Tibial artery (tissue), 4 donors: ENCODE measurements at regions not wholly inside any gene's neighbourhood (a gene's known extent, or its start where the extent isn't known, plus 50 kb on each side); places are given as distances from the start of the nearest gene placed in this dataset.
"Not testable (repeated sequence)": the region's sequence is repeated elsewhere in the genome, so short reads cannot be mapped to it uniquely, and the experiment has no call there.

Experiments
- DNase-seq, 2 donors: peaks; one replicate each; pipeline ENCODE4 v3.0.0-alpha.2; 2019
- H3K27ac ChIP-seq, 2 donors: fragments of 200-600 bp; sonication (generic) in 1 of 2; 1 replicate in 1 of 2; 2 replicates in 1 of 2; pipeline ENCODE4 v1.5.1; 2018 to 2019; ENCODE audit warnings: mild to moderate bottlenecking in 1 of 2
- H3K27me3 ChIP-seq, 2 donors: fragments of 200-600 bp; sonication (generic) in 1 of 2; one replicate each; pipeline versions ENCODE4 v1.5.1 to v1.6.0; 2016 to 2019
- H3K36me3 ChIP-seq, 3 donors: fragments of 200-600 bp; sonication (generic) in 2 of 3; one replicate each; pipeline ENCODE4 v1.5.1; 2016 to 2019; ENCODE audit warnings: mild to moderate bottlenecking in 2 of 3
- H3K4me1 ChIP-seq, 4 donors: fragments of 200-600 bp; sonication (generic) in 2 of 4; 1 replicate in 3 of 4; 2 replicates in 1 of 4; pipeline ENCODE4 v1.5.1; 2016 to 2019
- H3K4me3 ChIP-seq, 2 donors: fragments of 200-600 bp; sonication (generic) in 1 of 2; 1 replicate in 1 of 2; 2 replicates in 1 of 2; pipeline ENCODE4 v1.5.1; 2018 to 2019; ENCODE audit warnings: mild to moderate bottlenecking in 2 of 2
- H3K9me3 ChIP-seq, 3 donors: fragments of 200-600 bp; sonication (generic) in 1 of 3; one replicate each; pipeline ENCODE4 v1.5.1; 2016 to 2019
- intact Hi-C: fragments of 100-400 bp; cut with DNase I; formaldehyde crosslinking; loops from one replicate; pipeline ENCODE4 v1.15.0; 2023; ENCODE audit warnings: low total_unique reads
- TF ChIP-seq, protein P1 (sequence below), 2 experiments: fragments of 200-600 bp in 1 of 2; fragments of 450-650 bp in 1 of 2; IDR thresholded peaks; one replicate each; pipeline ENCODE4 v1.5.1; 2017 to 2019; ENCODE audit warnings: antibody characterized with exemption in 2 of 2, mild to moderate bottlenecking in 1 of 2, moderate library complexity in 1 of 2

GRCh38 chr2:55804535-55804934 is 110.9 kb upstream of the PNPT1 start:
- intact Hi-C loops = no loop called here
- H3K27me3 ChIP-seq = no peaks in the 10 kb centered on the region
- no peak overlapping the region for H3K4me3 ChIP-seq
- no peaks in the 10 kb centered on the region for H3K36me3 ChIP-seq
- H3K9me3 ChIP-seq = no peaks in the 10 kb centered on the region
- no peak for DNase-seq
- peak overlapping the region; percentile 24 to 38 for H3K27ac ChIP-seq
- TF ChIP-seq, protein P1, sequence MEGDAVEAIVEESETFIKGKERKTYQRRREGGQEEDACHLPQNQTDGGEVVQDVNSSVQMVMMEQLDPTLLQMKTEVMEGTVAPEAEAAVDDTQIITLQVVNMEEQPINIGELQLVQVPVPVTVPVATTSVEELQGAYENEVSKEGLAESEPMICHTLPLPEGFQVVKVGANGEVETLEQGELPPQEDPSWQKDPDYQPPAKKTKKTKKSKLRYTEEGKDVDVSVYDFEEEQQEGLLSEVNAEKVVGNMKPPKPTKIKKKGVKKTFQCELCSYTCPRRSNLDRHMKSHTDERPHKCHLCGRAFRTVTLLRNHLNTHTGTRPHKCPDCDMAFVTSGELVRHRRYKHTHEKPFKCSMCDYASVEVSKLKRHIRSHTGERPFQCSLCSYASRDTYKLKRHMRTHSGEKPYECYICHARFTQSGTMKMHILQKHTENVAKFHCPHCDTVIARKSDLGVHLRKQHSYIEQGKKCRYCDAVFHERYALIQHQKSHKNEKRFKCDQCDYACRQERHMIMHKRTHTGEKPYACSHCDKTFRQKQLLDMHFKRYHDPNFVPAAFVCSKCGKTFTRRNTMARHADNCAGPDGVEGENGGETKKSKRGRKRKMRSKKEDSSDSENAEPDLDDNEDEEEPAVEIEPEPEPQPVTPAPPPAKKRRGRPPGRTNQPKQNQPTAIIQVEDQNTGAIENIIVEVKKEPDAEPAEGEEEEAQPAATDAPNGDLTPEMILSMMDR (IDR thresholded peaks at IDR 0.05) = no peak
- H3K4me1 ChIP-seq = peaks cover 0 to 46% (median 19%) of the 10 kb centered on the region in 4 donors

GRCh38 chr2:55802067-55802466 is 108.4 kb upstream of the PNPT1 start:
- no peaks in the 10 kb centered on the region for H3K9me3 ChIP-seq
- TF ChIP-seq, protein P1 (IDR thresholded peaks at IDR 0.05) = no peak
- H3K27me3 ChIP-seq = no peaks in the 10 kb centered on the region
- peaks cover 0 to 33% (median 15%) of the 10 kb centered on the region in 4 donors for H3K4me1 ChIP-seq
- no peak for DNase-seq
- no peak overlapping the region for H3K4me3 ChIP-seq
- H3K27ac ChIP-seq = no peak overlapping the region
- H3K36me3 ChIP-seq = no peaks in the 10 kb centered on the region
- intact Hi-C loops = no loop called here

- TF ChIP-seq, protein P1 (IDR thresholded peaks at IDR 0.05) = no peak
- intact Hi-C loops = no loop called here
- Histone ChIP-seq H3K27ac (no peak overlapping the region), H3K27me3 (no peaks in the 10 kb centered on the region), H3K4me3 (no peak overlapping the region), H3K36me3 (no peaks in the 10 kb centered on the region), H3K4me1 (peaks cover 0 to 31% (median 15%) of the 10 kb centered on the region in 4 donors), H3K9me3 (no peaks in the 10 kb centered on the region)
- no peak for DNase-seq
Measured at GRCh38 chr2:55801436-55801835, 107.8 kb upstream of the PNPT1 start.

- H3K36me3 ChIP-seq, H3K27ac ChIP-seq, intact Hi-C loops: not testable (repeated sequence)
Measured at GRCh38 chr2:55799624-55800023, 106.0 kb upstream of the PNPT1 start.

DNA sequence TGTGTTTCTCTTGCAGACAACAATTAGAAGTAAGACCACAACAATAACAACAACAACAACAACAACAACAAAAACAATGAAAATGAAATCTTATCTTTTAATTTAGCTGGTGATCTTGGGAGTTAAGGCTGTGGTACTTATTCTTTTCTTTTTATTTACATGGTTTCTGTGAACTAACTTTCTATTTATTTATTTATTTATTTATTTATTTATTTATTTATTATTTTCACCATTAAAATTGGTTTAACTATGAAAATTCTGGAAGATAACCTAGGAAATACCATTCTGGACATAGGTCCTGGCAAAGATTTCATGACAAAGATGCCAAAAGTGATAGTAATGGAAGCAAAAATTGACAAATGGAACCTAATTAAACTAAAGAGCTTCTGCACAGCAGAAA is 102.5 kb upstream of the PNPT1 start:
- intact Hi-C loops = no loop called here
- TF ChIP-seq, protein P1 (IDR thresholded peaks at IDR 0.05) = no peak
- no peaks in the 10 kb centered on the region for H3K4me1 ChIP-seq
- no peaks in the 10 kb centered on the region for H3K9me3 ChIP-seq
- H3K4me3 ChIP-seq = no peak overlapping the region
- H3K27ac ChIP-seq = no peak overlapping the region
- DNase-seq = no peak
- H3K27me3 ChIP-seq = no peaks in the 10 kb centered on the region
- no peaks in the 10 kb centered on the region for H3K36me3 ChIP-seq

More at GRCh38 chr2:55799624-55800023, 106.0 kb upstream of the PNPT1 start:
- H3K27me3 ChIP-seq, DNase-seq, H3K9me3 ChIP-seq, H3K4me3 ChIP-seq: not testable (repeated sequence)
- peaks cover 0 to 13% (median 7%) of the 10 kb centered on the region in 4 donors for H3K4me1 ChIP-seq

GRCh38 chr2:55793602-55794001 is 100.0 kb upstream of the PNPT1 start:
- H3K27ac ChIP-seq, H3K36me3 ChIP-seq, DNase-seq, H3K27me3 ChIP-seq, intact Hi-C loops, H3K4me1 ChIP-seq, H3K9me3 ChIP-seq, H3K4me3 ChIP-seq: not testable (repeated sequence)

- intact Hi-C loops = no loop called here
- Histone ChIP-seq H3K4me1 (peaks cover 0 to 11% (median 0%) of the 10 kb centered on the region in 4 donors), H3K36me3 (no peaks in the 10 kb centered on the region), H3K27me3 (no peaks in the 10 kb centered on the region), H3K4me3 (no peak overlapping the region), H3K27ac (no peak overlapping the region), H3K9me3 (no peaks in the 10 kb centered on the region)
- DNase-seq = no peak
- TF ChIP-seq, protein P1 (IDR thresholded peaks at IDR 0.05) = no peak
Measured at GRCh38 chr2:55786280-55786679, 92.6 kb upstream of the PNPT1 start.

DNA sequence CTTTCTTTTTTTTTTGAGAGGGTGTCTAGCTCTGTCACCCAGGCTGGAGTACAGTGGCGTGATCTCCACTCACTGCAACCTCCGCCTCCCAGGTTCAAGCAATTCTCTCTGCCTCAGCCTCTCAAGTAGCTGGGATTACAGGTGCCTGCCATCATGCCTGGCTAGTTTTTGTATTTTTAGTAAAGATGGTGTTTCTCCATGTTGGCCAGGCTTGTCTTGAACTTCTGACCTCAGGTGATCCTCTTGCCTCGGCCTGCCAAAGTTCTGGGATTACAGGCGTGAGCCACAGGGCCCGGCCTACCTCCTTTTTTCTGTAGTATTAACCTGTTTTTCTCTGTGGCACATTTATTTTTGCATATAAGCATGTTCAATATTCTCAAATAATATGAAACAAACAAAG is 90.1 kb upstream of the PNPT1 start:
- H3K4me3 ChIP-seq, H3K27me3 ChIP-seq, DNase-seq, H3K9me3 ChIP-seq, intact Hi-C loops, H3K27ac ChIP-seq, H3K36me3 ChIP-seq: not testable (repeated sequence)
- H3K4me1 ChIP-seq = peaks cover 0 to 11% (median 0%) of the 10 kb centered on the region in 4 donors
